HG03558 (cell line): ENCODE measurements at regions not wholly inside any gene's neighbourhood (a gene's known extent, or its start where the extent isn't known, plus 50 kb on each side); places are given as distances from the start of the nearest gene placed in this dataset.

ENCODE experiments used
- ATAC-seq: cut with Tn5 transposase; IDR thresholded peaks from one replicate; pipeline ENCODE4 v1.9.1; 2021; ENCODE audit warnings: moderate number of reproducible peaks; ENCODE audit not compliant: unreplicated experiment; ENCODE audit errors: extremely low read depth

DNA sequence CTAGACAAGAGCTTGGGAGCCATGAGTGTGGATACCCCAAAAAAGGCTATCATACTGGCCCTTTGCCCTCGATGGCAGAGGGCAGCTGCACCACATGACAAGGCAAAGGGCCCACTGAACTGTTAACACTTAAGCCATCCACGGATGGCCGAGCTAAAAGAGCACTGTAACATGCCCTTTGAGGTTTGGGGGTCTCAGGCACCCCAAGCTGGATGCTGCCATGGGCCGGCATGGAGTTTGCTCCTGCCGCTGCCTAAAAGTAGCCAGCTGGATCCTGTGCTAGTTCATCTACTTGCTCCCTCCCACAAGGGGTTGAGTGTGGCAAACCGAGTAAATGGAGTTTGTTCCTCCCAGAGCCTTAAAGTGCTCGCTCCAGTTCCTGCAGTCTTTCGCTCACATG, 383.2 kb upstream of the LRRC4C start:
- ATAC-seq, result no peak

DNA sequence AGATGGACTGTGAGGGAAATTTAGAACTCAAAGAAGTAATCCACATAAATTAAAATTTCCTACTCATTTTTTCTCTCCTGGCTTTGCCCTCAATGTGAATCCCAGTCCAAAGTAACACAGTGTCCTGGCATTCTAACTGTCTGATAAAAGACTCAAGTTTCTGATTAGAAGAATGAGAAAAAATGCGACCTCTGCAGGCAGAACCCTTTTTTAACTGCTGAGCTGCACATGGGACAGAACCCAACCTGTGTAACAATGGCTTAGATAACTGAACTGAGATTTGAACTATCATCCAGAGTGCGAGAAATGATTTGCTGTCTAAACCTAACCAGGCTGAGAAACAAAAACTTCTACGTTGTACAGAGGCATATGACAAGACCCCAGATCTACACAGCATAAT, 385.6 kb upstream of the LRRC4C start:
- ATAC-seq, result no peak

DNA sequence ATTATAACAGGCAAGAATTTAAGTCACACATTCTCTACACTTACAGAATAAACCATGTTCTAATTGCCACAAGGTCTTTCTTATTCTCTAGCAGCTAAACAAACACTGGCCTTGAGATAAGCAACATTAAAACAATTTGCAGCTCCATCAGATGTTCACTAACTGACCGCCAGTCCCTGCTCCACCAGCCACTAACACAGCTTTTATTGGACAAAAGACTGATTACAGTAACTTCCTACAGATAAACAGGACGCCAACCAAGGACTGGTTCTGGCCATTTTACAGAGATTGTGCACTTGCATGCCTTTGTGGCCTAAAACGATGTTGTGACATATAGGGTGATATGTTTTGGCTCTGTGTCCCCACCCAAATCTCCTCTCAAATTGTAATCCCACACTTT, 388.9 kb upstream of the LRRC4C start:
- no peak for ATAC-seq

DNA sequence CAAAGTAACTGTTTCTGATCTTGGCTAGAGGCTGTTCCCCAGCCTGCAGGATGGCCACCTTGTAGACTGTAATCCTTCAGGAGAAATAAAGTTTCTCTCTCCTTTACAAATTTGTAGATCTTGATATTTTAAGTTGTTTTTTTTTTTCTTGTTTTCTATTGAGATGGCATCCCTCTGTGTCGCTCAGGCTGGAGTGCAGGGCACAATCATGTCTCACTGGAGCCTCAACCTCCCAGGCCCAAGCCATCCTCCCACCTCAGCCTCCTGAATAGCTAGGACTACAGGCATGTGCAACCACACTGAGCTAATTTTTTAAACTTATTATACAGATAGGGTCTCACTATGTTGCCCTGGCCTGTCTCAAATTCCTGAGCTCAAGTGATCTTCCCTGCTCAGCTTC, 389.8 kb upstream of the LRRC4C start:
- ATAC-seq, result no peak

DNA sequence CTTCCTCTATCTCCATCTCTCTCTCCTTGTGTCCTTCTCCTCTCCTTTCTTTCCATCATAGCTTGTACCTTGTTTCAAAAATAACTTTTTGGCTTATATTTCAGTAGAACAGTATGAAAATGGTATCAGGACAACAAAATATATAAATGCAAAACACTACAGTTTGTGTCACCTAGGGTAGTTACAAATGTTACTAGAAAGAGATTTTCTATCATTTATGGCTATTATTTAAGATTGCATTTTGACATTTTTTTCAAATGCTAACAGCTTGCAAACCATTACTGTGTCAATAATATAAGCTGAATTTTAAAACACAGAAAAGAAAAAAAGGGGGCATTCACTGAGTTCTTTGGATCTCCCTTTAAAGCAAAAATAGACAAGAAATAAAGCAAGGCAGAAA, 392.3 kb upstream of the LRRC4C start:
- ATAC-seq, result no peak

DNA sequence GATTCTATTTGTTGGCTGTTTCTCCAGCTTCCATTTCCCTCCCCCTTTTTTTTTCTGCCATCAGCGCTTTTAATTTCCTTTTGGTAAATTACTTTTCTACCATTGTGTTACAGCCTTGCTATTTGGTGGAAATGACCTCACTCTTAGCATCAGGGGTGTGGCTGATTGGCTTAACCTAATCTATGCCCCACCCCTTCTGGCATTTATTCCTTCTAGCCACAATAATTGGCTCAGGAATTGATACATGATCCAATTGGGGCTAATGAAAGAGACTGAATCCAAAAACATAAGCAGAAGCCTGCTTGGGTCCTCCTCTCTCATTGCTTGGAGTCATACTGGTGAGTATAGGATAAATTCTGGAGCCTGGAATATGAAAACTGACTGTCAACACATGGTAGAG, 402.4 kb upstream of the LRRC4C start:
- ATAC-seq, result no peak

DNA sequence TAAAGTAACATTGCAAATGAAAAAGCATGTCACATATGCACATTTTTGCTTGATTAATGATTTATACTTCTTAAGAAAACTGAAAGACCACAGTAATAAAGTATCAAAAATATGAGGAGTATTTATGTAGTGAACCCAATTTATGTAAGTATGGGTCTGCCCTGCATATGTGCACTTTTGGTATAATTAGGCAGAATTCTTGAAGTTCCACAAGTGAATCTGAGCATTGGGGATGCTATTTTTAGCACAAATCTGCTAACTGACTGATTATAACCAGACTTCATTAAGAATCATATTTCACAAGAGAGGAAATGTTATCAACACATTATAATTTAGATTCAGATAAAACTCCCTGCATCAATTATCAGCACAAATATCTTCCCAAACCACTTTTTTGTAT, 407.1 kb upstream of the LRRC4C start:
- no peak for ATAC-seq

DNA sequence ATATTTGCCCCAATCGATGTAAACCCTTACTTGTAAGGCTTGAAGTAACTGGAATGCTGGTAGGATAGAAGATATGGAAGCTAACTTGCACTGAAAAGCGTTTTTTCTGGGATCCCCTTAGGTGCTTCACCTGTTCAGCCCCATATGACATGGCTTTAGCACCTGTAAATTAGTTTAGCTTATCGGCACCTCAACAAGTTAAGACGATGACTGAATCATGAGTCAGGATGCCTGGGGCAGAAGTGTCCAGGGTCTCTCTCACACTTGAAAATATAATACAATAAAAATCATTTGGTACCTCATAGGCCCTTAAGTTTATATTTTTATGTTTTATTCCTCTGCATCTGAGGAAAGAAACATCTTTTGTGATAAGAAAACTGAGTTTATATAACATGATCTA, 409.2 kb upstream of the LRRC4C start:
- no peak for ATAC-seq

DNA sequence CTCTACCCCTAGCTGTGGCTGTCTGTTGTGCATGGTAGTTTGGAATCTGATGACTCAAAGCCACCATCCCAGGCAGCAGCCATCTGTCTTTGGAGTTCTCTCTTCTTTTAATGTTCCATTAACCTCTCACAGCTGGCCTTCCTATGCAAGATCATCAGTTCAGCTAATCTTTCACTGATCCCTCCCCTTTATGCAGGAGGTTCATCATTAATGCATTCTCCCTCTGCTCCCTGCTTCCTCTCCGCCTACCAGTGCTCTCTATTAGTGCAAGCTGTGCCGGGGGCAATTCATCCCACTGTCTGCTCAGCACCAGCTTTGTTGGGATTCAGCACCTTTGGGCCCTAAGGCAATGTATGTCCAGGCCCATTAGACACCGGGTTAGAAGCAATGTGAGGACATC, 413.0 kb upstream of the LRRC4C start:
- ATAC-seq, result no peak

DNA sequence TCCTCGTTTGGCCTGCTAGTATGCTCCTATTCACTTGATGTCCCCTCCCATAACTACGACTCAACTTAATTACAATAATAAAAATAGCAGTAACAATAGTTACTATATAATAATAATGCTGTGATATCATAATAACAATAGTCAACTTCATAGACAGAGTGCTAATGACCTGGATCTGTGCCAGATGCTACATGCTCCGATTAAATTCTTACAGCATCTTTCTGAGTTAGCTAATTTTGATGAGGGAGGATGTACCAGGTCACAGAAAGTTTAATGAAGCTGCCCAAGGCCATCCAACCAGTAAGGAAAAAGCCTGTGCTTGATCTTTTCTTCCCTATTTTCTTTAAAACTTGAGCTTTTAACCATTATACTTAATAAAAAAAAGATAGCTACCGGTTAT, 413.4 kb upstream of the LRRC4C start:
- no peak for ATAC-seq

DNA sequence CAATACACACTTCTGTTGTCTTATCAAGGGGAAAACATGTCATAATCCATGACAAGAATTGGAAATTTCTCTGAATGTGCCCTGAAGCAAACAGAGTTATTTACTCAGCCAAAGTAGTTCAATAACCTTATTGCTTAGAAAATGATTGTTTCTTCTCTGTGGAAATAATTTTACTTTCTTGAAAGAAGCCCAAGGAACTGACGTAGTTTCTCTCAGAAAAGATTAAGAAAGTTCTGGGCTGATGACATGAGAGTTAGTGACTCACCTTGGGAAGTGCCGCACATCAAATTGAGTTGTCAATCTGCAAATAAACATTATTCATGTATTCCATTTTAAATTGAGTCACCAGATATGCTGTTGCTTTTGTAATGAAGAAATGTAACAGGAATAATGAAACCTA, 418.6 kb upstream of the LRRC4C start:
- ATAC-seq, result no peak

DNA sequence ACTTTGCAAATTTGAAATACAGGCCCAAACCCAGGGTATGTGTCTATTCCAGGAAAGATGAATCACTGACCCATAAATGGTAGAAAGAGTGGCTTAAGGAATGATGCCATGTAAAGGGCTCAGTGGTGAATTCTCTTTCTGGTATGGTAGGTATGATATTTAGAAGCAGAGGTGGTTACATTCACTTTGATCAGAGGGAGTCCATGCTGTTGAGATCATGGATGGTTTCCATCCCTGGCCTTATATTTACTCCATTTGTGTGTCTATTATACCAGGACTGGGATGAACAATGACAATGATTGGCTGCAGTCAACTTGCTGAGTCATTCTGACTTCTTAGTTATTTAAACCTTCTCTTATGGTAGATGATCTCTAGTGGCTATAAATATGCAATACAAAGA, 419.8 kb upstream of the LRRC4C start:
- no peak for ATAC-seq

DNA sequence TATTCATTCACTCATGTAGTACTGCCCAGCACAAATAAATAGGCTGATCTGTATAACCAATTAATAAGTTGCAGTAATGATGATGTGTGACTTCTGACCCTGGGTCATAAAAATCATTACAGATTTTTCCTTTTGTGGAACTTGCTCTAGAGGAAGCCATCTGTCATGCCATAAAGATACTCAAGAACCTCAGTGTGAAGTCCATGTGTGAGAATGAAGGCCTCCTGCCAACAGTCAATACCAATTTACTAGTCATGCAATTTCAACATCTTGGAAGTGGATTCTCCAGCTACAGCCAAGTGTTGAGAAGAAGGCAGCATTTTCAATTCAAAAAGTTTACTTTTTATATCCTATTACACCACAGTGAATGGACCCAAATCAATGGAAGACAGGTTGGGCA, 435.6 kb upstream of the LRRC4C start:
- no peak for ATAC-seq

DNA sequence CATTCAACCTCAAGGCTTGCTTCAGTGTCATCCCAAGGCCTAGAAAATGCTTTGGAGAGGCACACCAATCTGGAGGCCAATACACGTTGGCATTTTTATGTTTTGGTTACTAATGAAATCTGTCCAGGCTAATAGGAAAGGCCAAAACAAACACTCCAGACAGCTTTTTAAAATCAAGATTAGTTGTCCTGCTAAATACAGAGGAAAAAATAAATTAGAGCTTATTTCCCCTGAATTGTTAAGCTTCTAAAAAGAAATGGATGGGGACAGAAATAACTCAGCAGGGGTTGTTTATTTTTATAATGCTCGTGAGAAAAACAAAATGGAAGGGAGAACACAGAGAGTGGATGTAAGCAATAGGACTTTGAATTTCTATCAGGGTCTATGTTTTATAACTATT, 438.5 kb upstream of the LRRC4C start:
- no peak for ATAC-seq

DNA sequence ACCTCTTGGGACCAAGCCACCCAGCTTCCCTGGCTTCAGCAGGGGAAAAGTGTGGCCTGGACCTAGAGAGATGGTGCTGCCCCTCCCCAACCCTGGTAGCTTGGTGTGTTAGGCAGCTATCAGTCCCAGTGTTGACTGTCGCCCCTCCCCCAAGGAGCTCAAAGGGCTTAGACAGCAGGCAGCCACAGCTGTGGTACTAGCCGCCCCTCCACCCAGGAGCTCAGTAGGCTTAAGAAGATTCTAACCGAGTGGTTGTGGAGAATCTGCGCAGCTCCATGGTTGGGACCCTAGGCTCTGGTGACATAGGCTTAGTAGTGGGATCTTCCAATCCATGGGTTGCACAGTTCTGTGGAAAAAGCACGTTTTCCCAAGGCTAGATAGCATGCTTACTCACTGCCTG, 458.4 kb upstream of the LRRC4C start:
- ATAC-seq, result no peak

DNA sequence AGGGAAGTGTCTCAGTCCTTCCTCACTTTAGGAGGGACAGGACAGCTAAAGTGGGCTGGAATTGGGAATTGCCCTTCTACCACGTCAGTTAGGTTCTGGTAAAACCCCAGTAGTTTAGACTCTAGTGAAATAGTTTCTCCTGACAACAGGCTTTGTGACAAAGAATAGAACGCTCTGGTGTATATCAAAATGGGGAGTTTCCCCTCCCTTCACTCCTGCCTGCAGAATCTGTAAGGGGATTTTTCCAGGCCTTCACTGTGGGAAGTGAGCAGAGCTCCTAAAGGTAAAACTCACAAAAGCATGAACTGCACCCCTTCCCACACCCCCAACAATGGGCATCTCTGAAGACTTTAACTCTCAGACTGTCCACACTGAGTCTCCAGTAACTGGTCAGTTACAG, 460.9 kb upstream of the LRRC4C start:
- no peak for ATAC-seq

DNA sequence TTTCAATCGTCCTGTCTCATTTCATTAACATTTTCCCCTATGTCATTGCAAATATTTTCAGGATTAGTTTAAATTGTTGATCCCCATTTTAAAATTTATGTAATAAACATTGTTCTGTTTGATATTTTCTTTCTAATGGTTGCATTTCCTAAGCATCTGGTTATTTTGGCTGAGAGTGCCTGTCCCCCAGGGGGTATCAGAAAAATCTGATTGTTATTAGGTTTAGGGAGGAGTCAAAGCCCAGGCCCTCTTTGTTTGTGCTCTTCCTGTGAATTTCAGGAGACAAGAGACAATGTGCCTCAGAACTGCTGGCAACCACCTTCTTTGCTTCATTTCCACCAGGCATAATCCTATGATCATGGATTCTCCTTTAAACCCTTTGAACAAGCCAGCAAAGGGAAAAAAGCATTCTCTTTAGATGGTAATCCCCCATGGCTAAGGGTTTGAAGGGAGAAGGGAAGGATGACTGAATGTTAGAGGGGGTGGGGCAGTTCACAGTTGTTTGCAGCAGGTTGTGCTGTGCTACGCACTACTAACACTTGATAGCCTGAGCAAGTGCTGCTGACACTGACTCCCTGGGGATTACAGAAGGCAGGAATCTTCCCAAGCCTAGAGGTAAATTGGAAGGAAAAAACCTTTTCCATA, 462.4 kb upstream of the LRRC4C start:
- no peak for ATAC-seq

DNA sequence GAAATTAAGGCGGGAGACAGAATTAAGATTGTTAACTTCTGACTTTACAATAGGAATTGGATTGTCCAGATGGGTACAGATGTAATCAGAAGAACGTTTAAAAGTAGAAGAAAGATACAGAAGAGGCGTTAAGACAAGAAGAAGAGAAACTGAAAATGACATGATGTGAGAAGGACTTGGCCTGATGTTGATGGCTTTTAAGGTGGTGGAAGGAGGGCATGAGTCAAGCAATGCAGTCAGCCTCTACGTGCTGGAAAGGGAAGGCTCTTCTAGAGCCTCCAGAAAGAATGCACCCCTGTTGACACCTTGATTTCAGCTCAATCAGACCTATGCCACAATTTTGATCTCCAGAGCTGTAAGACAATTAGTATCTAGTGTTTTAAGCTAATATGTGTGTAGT, 466.9 kb upstream of the LRRC4C start:
- no peak for ATAC-seq

DNA sequence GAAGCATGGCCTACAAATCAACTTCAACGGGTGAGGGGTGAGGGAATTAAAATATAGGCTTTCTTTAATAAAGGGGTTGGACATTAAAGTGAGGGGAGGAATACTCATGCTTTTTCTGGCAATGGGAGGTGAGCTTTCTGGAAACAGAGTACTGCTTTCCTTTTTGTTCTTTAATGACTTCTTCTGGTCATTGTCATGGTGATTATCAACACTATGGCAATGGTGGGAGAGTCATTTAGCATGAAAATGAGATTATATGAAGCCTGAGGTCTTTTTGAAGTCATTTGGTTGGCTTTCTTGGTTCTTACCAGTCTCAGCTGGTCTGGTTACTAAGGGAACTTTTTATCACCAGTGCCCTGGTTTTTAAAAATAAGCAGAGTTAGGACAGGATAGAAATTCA, 475.8 kb upstream of the LRRC4C start:
- no peak for ATAC-seq

DNA sequence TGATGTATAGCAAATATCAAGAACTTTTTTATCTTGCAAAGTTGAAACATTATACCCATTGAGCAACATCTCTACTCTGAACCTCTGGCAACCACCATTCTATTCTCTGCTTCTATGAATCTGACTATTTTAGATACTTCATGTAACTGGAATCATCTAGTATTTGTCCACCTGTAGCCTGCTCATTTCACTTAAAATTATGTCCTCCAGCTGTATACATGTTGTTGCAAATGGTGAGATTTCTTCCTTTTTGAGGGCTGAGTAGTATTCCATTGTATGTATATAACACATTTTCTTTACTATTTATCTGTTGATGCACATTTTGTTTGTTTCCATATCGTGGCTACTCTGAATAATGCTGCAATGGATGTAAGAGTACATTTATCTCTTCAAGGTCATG, 476.3 kb upstream of the LRRC4C start:
- no peak for ATAC-seq

DNA sequence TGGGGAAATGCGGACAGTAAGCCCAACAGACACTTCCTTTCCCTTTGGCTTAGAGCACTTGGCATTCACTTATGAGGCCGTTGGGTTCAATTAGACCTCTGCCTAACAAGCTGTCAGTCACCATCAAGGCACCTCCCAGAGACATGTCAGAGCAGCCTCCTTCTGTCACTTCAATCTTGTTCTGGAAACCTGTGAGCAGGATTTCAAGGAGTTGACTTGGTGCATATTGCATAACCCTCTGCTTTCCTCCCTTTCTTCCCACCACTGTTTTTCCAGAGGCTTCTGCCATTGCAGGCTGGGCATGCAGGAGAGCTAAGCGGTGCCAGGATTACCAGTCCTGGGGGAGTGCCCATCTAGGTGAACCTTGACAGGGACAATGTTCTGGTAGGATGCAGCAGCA, 484.2 kb upstream of the LRRC4C start:
- ATAC-seq, result no peak

DNA sequence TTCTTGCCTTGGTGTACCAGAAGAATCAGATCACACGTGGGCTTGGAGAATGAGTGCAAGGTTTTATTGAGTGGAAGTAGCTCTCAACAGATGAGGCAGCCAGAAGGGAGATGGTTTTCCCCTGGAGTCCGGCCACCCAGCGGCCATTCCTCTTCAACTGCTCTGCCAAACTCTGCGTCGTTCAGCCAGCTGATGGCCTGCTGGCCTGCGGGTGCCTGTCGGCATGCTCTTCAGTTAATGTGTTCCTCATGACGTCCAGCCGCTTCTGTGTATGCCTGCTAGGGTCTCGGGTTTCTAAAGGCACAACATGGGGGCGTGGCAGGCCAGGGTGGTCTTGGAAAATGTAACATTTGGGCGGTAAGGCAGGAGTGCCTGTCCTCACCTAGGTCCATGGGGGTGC, 487.9 kb upstream of the LRRC4C start:
- no peak for ATAC-seq
